GM18868 (cell line): ENCODE measurements at regions not wholly inside any gene's neighbourhood (a gene's known extent, or its start where the extent isn't known, plus 50 kb on each side); places are given as distances from the start of the nearest gene placed in this dataset.
"Not testable (repeated sequence)": the region's sequence is repeated elsewhere in the genome, so short reads cannot be mapped to it uniquely, and the experiment has no call there.

Experiments used
- ATAC-seq: cut with Tn5 transposase; IDR thresholded peaks from one replicate; pipeline ENCODE4 v1.9.1; 2021; ENCODE audit warnings: mild to moderate bottlenecking, moderate library complexity; ENCODE audit not compliant: unreplicated experiment

DNA sequence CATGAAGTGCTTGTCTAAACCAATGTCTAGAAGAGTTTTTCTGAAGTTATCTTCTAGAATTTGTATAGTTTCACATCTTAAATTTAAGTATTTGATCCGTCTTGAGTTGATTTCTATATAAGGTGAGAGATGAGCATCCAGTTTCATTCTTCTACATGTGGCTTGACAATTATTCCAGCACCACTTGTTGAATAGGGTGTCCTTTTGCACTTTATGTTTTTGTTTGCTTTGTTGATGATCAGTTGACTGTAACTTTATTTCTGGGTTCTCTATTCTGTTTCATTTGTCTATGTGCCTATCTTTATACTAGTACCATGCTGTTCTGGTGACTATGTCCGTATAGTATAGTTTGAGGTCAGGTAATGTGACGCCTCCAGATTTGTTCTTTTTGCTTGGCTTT is 426.6 kb upstream of the CHRM2 start:
- no peak for ATAC-seq

DNA sequence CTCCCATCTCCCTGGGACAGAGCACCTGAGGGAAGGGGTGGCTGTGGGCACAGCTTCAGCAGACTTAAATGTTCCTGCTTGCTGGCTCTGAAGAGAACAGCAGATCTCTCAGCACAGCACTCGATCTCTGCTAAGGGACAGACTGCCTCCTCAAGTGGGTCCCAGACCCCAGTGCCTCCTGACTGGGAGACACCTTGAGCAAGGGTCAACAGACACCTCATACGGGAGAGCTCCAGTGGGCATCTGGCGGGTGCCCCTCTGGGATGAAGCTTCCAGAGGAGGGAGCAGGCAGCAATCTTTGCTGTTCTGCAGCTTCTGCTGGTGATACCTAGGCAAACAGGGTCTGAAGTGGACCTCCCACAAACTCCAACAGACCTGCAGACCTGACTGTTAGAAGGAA is 436.7 kb upstream of the CHRM2 start:
- not testable (repeated sequence) for ATAC-seq

- no peak for ATAC-seq
These were observed 444.4 kb upstream of the CHRM2 start for GRCh38 chr7:136424058-136424457.

DNA sequence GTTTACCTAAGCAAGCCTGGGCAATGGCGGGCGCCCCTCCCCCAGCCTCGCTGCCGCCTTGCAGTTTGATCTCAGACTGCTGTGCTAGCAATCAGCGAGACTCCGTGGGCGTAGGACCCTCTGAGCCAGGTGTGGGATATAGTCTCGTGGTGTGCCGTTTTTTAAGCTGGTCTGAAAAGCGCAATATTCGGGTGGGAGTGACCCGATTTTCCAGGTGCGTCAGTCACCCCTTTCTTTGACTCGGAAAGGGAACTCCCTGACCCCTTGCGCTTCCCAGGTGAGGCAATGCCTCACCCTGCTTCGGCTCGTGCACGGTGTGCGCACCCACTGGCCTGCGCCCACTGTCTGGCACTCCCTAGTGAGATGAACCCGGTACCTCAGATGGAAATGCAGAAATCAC is 442.6 kb upstream of the MTPN start:
- ATAC-seq, result not testable (repeated sequence)

GRCh38 chr7:136412952-136413351 is 435.8 kb upstream of the MTPN start:
- ATAC-seq, result no peak

DNA sequence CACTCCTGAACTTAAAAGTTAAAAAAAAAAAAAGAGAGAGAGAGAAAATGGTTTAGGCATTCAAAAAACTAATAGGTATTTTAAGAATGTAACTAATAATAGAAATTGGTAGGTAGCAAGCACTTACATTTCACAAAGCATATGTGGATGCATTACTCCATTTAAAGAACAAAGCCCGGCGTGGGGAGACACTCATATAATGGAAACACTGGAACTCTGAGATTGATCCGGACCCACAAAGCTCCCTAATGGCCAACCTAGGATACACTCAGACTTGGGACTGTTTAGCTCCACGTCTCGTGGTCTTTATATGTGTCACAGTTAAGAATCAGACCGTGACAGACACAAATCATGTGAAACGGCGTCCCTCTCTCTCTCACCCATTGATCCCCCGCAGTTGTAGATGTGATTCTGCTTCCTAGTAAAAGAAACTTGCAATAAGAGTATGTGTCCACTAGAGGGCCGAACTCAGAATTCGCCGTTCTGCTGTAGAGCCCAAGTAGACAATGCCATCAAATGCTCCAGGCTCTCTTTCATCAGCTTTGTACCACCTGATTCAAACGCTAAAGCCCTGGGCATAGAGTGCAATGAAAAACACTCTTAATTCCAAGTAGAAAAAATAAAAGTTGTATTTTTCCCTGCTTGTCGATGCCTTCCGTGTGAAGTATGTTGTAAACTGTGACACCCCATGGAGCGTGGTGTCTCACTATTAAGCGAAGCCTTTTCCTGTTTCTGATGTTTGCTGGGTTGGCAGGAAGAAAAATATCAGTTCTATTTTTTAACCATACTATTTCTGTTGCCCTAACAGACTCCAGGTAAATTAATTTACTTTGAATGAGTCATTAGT is 429.0 kb upstream of the MTPN start:
- ATAC-seq, result peak; percentile 98

DNA sequence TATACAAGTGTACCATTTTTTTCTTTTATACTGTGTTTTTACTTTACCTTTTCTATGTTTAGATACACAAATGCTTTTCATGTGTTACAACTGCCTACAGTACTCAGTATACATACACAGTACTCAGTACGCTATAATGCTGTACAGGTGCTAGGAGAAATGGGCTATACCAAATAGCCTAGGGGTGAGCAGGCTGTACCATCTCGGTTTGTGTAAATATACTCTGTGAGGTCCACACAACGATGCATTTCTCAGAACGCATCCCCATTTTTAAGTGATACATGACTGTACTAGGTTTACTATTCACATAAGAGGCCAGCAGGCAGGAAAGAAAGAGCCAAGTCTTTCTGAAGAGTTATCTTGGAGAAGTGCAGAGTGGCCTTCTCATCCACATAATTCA is 426.4 kb upstream of the MTPN start:
- ATAC-seq, result no peak

DNA sequence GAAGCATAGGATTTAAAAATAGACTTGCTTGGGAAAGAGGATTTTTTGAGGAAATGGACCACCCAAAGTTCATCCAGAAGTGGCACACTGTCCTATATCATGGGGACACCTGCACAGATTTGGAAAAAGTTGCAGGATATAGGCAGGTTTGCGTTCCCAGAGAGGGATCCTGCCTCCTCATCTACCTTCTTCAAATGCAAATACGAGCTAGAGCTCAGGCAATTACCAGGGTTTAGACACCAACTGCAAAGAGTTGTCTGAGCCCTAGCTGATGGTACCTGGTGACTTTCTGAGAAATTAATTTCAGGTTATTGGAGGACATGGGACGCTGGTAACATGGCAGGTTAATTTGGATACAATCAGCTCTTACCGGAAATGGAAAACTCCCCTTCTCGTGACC is 423.7 kb upstream of the MTPN start:
- ATAC-seq, result no peak

GRCh38 chr7:136399385-136399784 is 422.2 kb upstream of the MTPN start:
- ATAC-seq, result no peak

DNA sequence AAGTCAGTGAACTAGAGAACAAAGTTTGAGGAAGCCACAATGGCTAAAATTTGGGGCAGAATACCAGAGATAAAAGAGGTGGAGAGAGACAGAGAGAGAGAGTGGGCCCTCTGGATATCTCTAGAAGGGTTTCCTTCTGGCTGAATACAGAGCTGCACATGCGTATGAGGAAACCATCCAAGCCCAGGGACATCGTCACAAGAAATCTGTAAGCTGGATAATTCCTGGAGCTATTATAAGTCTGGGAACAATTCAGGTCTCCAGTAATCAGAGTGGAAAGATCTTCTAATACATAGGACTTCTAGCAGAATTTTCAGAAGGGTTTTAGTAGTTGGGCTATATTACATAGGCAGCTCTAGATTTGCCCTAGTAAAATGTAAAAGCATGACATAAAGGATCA is 415.7 kb upstream of the MTPN start:
- ATAC-seq, result no peak

- no peak for ATAC-seq
These were observed 414.2 kb upstream of the MTPN start for GRCh38 chr7:136391371-136391770.

DNA sequence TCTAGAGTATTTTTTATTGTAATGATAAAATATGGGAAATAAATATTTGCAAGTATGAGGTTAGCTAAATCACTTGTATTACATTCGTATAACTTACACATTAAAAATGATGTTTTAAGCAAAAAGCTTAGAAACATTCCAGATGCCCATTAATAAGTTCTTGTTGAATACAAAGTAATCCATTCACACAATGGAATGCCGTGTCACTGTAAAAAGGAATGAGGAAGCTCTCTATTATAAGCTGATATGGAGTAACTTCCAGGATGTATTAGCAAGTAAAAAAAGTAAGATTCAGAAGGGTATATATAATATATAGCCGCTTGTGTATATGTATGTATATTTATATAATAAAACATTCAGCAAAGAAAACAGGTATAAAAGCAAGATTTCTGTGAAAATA is 412.8 kb upstream of the MTPN start:
- ATAC-seq, result no peak

DNA sequence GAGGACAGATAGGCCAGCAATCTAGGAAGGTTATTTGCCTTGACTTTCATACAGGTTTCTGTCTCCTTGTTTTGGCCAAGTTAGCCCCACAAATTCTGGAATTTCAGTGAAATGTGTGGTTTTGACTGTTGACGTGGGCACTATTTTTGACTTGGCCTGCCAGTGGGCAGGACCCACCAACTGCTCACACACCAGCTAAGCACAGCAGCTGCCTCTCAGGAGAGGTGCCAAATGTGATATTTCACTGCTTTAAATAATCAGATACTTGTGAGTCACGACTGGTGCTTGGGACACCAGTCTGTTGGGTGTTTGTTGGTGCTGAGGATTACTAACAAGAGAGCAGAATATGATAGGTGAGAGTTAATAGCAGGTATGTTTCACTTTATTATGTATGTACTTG is 409.7 kb upstream of the MTPN start:
- no peak for ATAC-seq

DNA sequence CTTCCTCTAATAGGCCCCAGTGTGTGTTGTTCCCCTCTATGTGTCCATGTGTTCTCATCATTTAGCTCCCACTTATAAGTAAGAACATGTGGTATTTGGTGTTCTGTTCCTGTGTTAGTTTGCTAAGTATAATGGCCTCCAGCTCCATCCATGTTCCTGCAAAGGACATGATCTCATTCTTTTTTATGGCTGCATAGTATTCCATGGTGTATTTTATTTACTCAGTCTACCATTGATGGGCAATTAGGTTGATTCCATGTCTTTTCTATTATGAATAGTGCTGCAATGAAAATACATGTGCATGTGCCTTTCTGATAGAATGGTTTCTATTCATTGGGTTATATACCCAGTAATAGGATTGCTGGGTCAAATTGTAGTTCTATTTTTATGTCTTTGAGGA is 394.2 kb upstream of the MTPN start:
- not testable (repeated sequence) for ATAC-seq

- ATAC-seq, result no peak
These were observed 393.0 kb upstream of the MTPN start for GRCh38 chr7:136370137-136370536.

GRCh38 chr7:136369225-136369624 is 392.1 kb upstream of the MTPN start:
- ATAC-seq, result no peak

DNA sequence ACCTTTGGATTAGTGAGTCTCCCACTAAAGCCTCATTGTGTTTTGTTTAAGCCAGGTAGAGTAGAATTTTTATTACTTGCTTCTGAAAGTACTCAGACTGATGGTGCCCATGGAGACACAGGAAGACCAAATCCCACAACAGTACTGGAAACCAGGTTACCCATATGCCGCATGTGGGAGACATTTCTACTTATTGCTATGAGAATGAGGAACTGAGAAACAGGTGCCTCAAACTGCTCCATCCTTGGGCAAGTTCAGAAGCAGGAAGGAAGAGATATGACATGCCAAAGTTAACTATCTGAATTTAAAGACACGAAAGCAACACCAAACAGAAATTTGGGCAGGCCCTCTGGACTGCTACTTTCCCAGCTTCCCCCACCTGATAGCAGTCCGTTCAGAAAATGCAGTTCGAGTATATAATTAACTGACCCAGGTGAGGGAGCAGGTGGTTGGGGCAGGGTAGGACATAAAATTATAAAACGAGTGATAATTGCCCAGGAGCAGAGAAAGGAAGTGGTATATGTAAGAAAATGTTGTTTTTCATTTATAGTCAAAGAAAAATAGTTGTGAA is 382.3 kb upstream of the MTPN start:
- peak; percentile 98 for ATAC-seq

DNA sequence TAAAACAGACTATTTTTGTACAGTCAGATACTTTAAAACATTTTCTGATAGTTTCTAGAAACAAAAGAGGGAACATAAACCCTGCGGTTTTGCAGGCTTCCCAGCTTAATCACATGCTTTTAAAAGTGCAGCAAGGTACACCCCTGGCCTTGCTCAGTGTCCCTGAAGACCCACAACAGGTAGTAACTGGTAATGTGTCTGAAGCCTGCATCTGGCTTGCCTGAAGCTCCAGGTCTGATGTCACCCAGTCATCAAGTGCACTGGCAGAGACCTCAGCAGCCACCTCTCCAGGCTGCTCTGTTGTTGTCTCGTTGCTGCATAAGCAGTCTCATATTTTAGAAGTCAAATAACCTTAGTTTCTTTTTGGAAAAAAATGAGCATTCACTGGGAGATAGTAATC is 376.1 kb upstream of the MTPN start:
- peak; percentile 76 for ATAC-seq

DNA sequence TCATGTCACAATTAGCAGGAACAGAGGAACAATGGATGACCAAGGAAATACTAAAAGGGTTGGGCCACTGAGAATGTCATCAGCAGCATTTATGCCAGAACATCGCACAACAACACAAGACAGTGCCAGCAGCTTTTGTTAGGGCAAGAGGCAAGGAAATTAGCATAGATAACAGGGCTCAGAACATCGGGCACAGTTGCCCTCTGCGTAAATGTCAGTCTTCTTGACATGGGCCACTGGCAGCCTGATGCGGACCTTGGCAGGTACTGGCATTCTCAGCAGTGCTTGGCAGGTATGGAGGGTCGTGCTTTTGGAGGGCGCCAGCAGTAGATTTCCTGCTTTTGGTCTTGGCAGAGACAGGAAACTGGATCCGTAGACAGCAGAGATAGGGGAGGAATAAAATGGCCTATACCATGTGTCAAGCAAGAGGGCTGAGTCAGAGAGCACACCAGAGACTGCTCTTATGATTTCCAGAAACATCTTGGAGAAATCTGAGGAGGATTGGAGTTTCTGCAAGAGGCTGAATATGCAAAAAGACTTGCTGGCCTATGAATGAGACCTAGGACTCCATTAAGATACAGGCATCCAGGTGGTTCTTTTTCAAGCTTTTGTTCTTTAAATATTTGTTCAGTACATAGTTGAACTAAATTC is 371.5 kb upstream of the MTPN start:
- no peak for ATAC-seq

GRCh38 chr7:136348142-136348541 is 371.0 kb upstream of the MTPN start:
- ATAC-seq, result no peak

DNA sequence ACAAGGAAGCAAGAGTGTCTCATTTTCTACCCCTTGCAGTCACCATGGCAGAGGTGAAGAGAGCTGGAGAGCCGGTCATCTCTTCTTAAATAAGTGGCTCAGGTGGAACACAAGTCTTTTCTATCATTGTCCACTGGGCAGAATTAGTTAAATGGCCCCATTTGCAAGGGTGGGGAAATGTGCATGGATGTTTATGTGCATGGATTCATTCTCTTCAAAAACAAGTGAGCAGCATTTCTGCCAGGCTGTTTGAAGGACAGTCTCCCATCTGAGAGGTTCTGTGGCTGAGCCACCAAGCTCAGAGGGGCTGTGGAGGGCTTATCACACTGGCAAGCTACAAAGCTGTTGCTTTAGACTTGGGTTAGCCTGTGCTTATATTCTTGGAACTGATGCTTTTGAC is 370.3 kb upstream of the MTPN start:
- ATAC-seq, result no peak

- ATAC-seq, result no peak
These were observed 365.1 kb upstream of the MTPN start for GRCh38 chr7:136342251-136342650.
